Suprapubic skin (tissue), 4 donors: ENCODE measurements at regions not wholly inside any gene's neighbourhood (a gene's known extent, or its start where the extent isn't known, plus 50 kb on each side); places are given as distances from the start of the nearest gene placed in this dataset.
A peak's percentile ranks its signal among the peaks of the same experiment; 100 is the strongest.
"Not testable (repeated sequence)": the region's sequence is repeated elsewhere in the genome, so short reads cannot be mapped to it uniquely, and the experiment has no call there.

Source experiments
- DNase-seq, 2 donors: peaks; one replicate each; pipeline ENCODE4 v3.0.0-alpha.2; 2019; ENCODE audit warnings: low spot score in 2 of 2
- H3K27ac ChIP-seq: fragments of 200-600 bp; sonication (generic); one replicate; pipeline ENCODE4 v1.5.1; 2019
- H3K27me3 ChIP-seq: fragments of 200-600 bp; sonication (generic); one replicate; pipeline ENCODE4 v1.5.1; 2019
- H3K36me3 ChIP-seq: fragments of 200-600 bp; sonication (generic); one replicate; pipeline ENCODE4 v1.5.1; 2019
- H3K4me1 ChIP-seq: fragments of 200-600 bp; sonication (generic); one replicate; pipeline ENCODE4 v1.5.1; 2019
- H3K4me3 ChIP-seq: fragments of 200-600 bp; sonication (generic); one replicate; pipeline ENCODE4 v1.5.1; 2019; ENCODE audit warnings: mild to moderate bottlenecking
- H3K9me3 ChIP-seq: fragments of 200-600 bp; sonication (generic); one replicate; pipeline ENCODE4 v1.5.1; 2019
- WGBS: methylation state at CpG from one replicate; pipeline ENCODE4 v1.1.5; 2018; 5-methylcytosine and 5-hydroxymethylcytosine counted together

GRCh38 chr6:57708061-57708460 lies 390.6 kb downstream of the PRIM2 start:
- H3K9me3 ChIP-seq, H3K36me3 ChIP-seq, H3K4me1 ChIP-seq, H3K27ac ChIP-seq, H3K27me3 ChIP-seq, DNase-seq, H3K4me3 ChIP-seq: not testable (repeated sequence)

- H3K36me3 ChIP-seq, H3K27me3 ChIP-seq, H3K27ac ChIP-seq, H3K4me3 ChIP-seq, H3K4me1 ChIP-seq, H3K9me3 ChIP-seq, DNase-seq: not testable (repeated sequence)
- WGBS, result 46% methylated on average over 2 of the region's 2 CpGs
Measured at GRCh38 chr6:57722546-57722945, 405.1 kb downstream of the PRIM2 start.

GRCh38 chr6:57723815-57724401 lies 406.5 kb downstream of the PRIM2 start:
- whole genome bisulfite sequencing, result 91% methylated on average over 10 of the region's 10 CpGs
- DNase-seq, H3K36me3 ChIP-seq, H3K27ac ChIP-seq, H3K27me3 ChIP-seq, H3K4me3 ChIP-seq, H3K4me1 ChIP-seq, H3K9me3 ChIP-seq: not testable (repeated sequence)

GRCh38 chr6:57729407-57729806 lies 412.0 kb downstream of the PRIM2 start:
- 30% methylated on average over 1 of the region's 2 CpGs for whole genome bisulfite sequencing
- not testable (repeated sequence) for H3K9me3 ChIP-seq, H3K27ac ChIP-seq, H3K36me3 ChIP-seq, H3K4me1 ChIP-seq, H3K4me3 ChIP-seq, H3K27me3 ChIP-seq, DNase-seq

- WGBS, result 62% methylated on average over 4 of the region's 4 CpGs
- H3K4me3 ChIP-seq, H3K36me3 ChIP-seq, H3K9me3 ChIP-seq, H3K27me3 ChIP-seq, H3K4me1 ChIP-seq, DNase-seq, H3K27ac ChIP-seq: not testable (repeated sequence)
Measured at GRCh38 chr6:57730726-57731125, 413.3 kb downstream of the PRIM2 start.

GRCh38 chr6:57747716-57748115 lies 430.3 kb downstream of the PRIM2 start:
- not testable (repeated sequence) for H3K36me3 ChIP-seq, H3K27me3 ChIP-seq, H3K4me3 ChIP-seq, DNase-seq, H3K27ac ChIP-seq, H3K4me1 ChIP-seq, H3K9me3 ChIP-seq
- 77% methylated on average over 5 of the region's 5 CpGs for WGBS

- H3K4me3 ChIP-seq, DNase-seq, H3K9me3 ChIP-seq, H3K27ac ChIP-seq, H3K4me1 ChIP-seq, H3K36me3 ChIP-seq, H3K27me3 ChIP-seq: not testable (repeated sequence)
- WGBS, result 93% methylated on average over 1 of the region's 1 CpG
Measured at GRCh38 chr6:57759850-57760249, 442.4 kb downstream of the PRIM2 start.

GRCh38 chr6:57792720-57793397 lies 475.4 kb downstream of the PRIM2 start:
- H3K9me3 ChIP-seq, H3K36me3 ChIP-seq, DNase-seq, H3K27ac ChIP-seq, H3K4me1 ChIP-seq: not testable (repeated sequence)
- Histone ChIP-seq H3K27me3 (peaks cover 32% of the 10 kb centered on the region), H3K4me3 (peak overlapping the region; percentile 9)
- 9% methylated on average over 13 of the region's 25 CpGs for WGBS

GRCh38 chr6:57793398-57793762 lies 475.9 kb downstream of the PRIM2 start:
- peaks cover 32% of the 10 kb centered on the region for H3K27me3 ChIP-seq
- not testable (repeated sequence) for H3K27ac ChIP-seq, H3K36me3 ChIP-seq, H3K4me1 ChIP-seq, H3K9me3 ChIP-seq, H3K4me3 ChIP-seq, DNase-seq
- WGBS, result 10% methylated on average over 9 of the region's 9 CpGs

GRCh38 chr6:57799703-57800479 lies 482.5 kb downstream of the PRIM2 start:
- peak overlapping the region; percentile 31 for H3K4me3 ChIP-seq
- H3K27me3 ChIP-seq, result peaks cover 35% of the 10 kb centered on the region
- not testable (repeated sequence) for H3K9me3 ChIP-seq, H3K27ac ChIP-seq, H3K36me3 ChIP-seq, H3K4me1 ChIP-seq, DNase-seq
- 8% methylated on average over 38 of the region's 38 CpGs for WGBS

- H3K4me3 ChIP-seq, DNase-seq, H3K36me3 ChIP-seq, H3K9me3 ChIP-seq, H3K4me1 ChIP-seq, H3K27ac ChIP-seq: not testable (repeated sequence)
- WGBS, result 4% methylated on average over 15 of the region's 21 CpGs
- H3K27me3 ChIP-seq, result peaks cover 49% of the 10 kb centered on the region
Measured at GRCh38 chr6:57808581-57808980, 491.2 kb downstream of the PRIM2 start.

- H3K27ac ChIP-seq, H3K4me1 ChIP-seq, H3K4me3 ChIP-seq, H3K9me3 ChIP-seq, DNase-seq, H3K36me3 ChIP-seq: not testable (repeated sequence)
- 32% methylated on average over 12 of the region's 12 CpGs for WGBS
- H3K27me3 ChIP-seq, result peaks cover 55% of the 10 kb centered on the region
Measured at GRCh38 chr6:57809454-57809853, 492.0 kb downstream of the PRIM2 start.

GRCh38 chr6:57813271-57814075 lies 496.0 kb downstream of the PRIM2 start:
- H3K27me3 ChIP-seq, result peaks cover 67% of the 10 kb centered on the region
- 9% methylated on average over 25 of the region's 28 CpGs for WGBS
- not testable (repeated sequence) for DNase-seq

GRCh38 chr6:57815826-57816225 lies 498.4 kb downstream of the PRIM2 start:
- DNase-seq, H3K36me3 ChIP-seq: not testable (repeated sequence)
- WGBS, result 13% methylated on average over 10 of the region's 10 CpGs

More at GRCh38 chr6:57813271-57814075, 496.0 kb downstream of the PRIM2 start:
- not testable (repeated sequence) for H3K27ac ChIP-seq, H3K4me3 ChIP-seq, H3K9me3 ChIP-seq, H3K36me3 ChIP-seq, H3K4me1 ChIP-seq

More at GRCh38 chr6:57815826-57816225, 498.4 kb downstream of the PRIM2 start:
- H3K4me1 ChIP-seq, H3K4me3 ChIP-seq, H3K27ac ChIP-seq, H3K9me3 ChIP-seq: not testable (repeated sequence)
- H3K27me3 ChIP-seq, result peaks cover 47% of the 10 kb centered on the region
